ENCODE measurements at regions not wholly inside any gene's neighbourhood (a gene's known extent, or its start where the extent isn't known, plus 50 kb on each side); places are given as distances from the start of the nearest gene placed in this dataset.

GRCh38 chr13:103694033-103694432, 627.8 kb upstream of the SLC10A2 start:
- no peaks in the 10 kb centered on the region for H3K36me3 ChIP-seq
- no peaks in the 10 kb centered on the region for H3K27me3 ChIP-seq
- no peaks in the 10 kb centered on the region for H3K9me3 ChIP-seq
- no peak overlapping the region for H3K4me3 ChIP-seq (ENCODE audit: low read depth in 1 of 2, low read length in 1 of 2)
- no peaks in the 10 kb centered on the region for H3K4me1 ChIP-seq (ENCODE audit: control insufficient read depth in 1 of 2, insufficient read depth in 1 of 2, low read depth in 1 of 2, low read length in 1 of 2)
- TF ChIP-seq, protein P1, sequence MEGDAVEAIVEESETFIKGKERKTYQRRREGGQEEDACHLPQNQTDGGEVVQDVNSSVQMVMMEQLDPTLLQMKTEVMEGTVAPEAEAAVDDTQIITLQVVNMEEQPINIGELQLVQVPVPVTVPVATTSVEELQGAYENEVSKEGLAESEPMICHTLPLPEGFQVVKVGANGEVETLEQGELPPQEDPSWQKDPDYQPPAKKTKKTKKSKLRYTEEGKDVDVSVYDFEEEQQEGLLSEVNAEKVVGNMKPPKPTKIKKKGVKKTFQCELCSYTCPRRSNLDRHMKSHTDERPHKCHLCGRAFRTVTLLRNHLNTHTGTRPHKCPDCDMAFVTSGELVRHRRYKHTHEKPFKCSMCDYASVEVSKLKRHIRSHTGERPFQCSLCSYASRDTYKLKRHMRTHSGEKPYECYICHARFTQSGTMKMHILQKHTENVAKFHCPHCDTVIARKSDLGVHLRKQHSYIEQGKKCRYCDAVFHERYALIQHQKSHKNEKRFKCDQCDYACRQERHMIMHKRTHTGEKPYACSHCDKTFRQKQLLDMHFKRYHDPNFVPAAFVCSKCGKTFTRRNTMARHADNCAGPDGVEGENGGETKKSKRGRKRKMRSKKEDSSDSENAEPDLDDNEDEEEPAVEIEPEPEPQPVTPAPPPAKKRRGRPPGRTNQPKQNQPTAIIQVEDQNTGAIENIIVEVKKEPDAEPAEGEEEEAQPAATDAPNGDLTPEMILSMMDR (IDR thresholded peaks at IDR 0.05), result no peak
- no peak overlapping the region for H3K27ac ChIP-seq

DNA sequence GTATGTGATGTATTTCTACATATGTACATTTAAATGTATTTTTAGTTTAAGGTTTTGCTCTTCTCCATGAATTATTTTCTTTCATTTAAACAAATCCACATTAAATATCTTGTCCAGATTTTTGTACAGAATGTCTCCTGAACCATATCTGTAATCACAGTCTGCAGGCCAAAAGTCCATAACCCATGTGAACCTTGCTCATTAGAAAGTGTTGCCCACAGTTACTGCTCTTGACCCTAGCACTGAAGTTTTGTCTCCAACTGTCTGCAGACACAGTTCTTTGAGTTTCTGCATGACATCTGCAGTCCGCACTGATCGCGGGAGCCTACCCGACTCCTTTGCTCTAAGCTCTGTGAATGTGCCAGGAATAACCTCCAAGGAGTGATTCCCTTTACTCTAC, 626.2 kb upstream of the SLC10A2 start:
- Histone ChIP-seq H3K4me1 (ENCODE audit: control insufficient read depth in 1 of 2, insufficient read depth in 1 of 2, low read depth in 1 of 2, low read length in 1 of 2) (no peaks in the 10 kb centered on the region), H3K9me3 (no peaks in the 10 kb centered on the region), H3K4me3 (ENCODE audit: low read depth in 1 of 2, low read length in 1 of 2) (no peak overlapping the region), H3K36me3 (no peaks in the 10 kb centered on the region), H3K27me3 (no peaks in the 10 kb centered on the region), H3K27ac (no peak overlapping the region)
- TF ChIP-seq, protein P1 (IDR thresholded peaks at IDR 0.05), result no peak

- Histone ChIP-seq H3K36me3 (no peaks in the 10 kb centered on the region), H3K4me1 (ENCODE audit: control insufficient read depth in 1 of 2, insufficient read depth in 1 of 2, low read depth in 1 of 2, low read length in 1 of 2) (no peaks in the 10 kb centered on the region), H3K9me3 (no peaks in the 10 kb centered on the region), H3K27ac (no peak overlapping the region), H3K27me3 (no peaks in the 10 kb centered on the region), H3K4me3 (ENCODE audit: low read depth in 1 of 2, low read length in 1 of 2) (no peak overlapping the region)
- TF ChIP-seq, protein P1 (IDR thresholded peaks at IDR 0.05), result no peak
Observed at GRCh38 chr13:103676329-103676728, 610.1 kb upstream of the SLC10A2 start.

- no peaks in the 10 kb centered on the region for H3K27me3 ChIP-seq
- TF ChIP-seq, protein P1 (IDR thresholded peaks at IDR 0.05), result no peak
- H3K36me3 ChIP-seq, result no peaks in the 10 kb centered on the region
- no peak overlapping the region for H3K27ac ChIP-seq
- H3K9me3 ChIP-seq, result no peaks in the 10 kb centered on the region
- no peak overlapping the region for H3K4me3 ChIP-seq (ENCODE audit: low read depth in 1 of 2, low read length in 1 of 2)
- no peaks in the 10 kb centered on the region for H3K4me1 ChIP-seq (ENCODE audit: control insufficient read depth in 1 of 2, insufficient read depth in 1 of 2, low read depth in 1 of 2, low read length in 1 of 2)
Observed at GRCh38 chr13:103671547-103671946, 605.3 kb upstream of the SLC10A2 start.

DNA sequence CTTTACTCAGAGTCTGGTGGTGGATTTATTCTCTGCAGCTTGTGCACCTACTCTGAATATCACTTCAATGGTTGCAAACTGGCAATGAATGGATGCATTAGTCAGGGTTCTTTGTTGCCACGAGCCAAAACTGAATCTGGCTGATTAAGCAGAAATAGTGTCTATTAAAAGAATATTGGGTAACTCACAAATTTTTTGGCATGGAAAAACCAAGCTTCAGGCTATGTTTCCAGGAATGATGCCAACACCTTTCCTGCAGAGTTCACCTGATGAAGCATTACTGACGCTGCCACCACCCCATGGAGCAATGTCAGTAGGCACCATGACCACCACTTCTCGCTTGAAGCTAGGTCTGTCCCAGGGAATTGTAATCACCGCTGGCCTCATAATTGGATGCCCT, 597.8 kb upstream of the SLC10A2 start:
- Histone ChIP-seq H3K4me1 (ENCODE audit: control insufficient read depth in 1 of 2, insufficient read depth in 1 of 2, low read depth in 1 of 2, low read length in 1 of 2) (no peaks in the 10 kb centered on the region), H3K4me3 (ENCODE audit: low read depth in 1 of 2, low read length in 1 of 2) (no peak overlapping the region), H3K27ac (no peak overlapping the region), H3K36me3 (no peaks in the 10 kb centered on the region), H3K9me3 (no peaks in the 10 kb centered on the region), H3K27me3 (no peaks in the 10 kb centered on the region)
- TF ChIP-seq, protein P1 (IDR thresholded peaks at IDR 0.05), result no peak

DNA sequence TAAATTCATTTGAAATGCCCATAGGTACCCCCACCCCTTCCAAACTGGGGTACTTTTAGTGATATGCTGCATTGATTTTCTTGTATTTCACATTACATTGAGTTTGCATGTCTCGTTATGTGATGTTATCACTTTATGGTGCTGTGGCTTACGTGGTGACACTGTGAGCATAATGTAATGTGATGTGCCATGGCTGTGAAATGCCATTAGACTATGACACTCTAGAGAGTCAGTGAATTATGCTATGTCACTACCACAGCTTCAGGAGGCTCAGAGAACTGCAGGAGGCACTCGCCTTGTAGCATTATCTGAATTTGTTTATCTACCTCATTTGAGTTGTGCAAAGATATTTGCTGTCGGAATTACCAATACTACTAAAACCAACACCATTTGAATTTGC, 590.1 kb upstream of the SLC10A2 start:
- Histone ChIP-seq H3K4me1 (ENCODE audit: control insufficient read depth in 1 of 2, insufficient read depth in 1 of 2, low read depth in 1 of 2, low read length in 1 of 2) (no peaks in the 10 kb centered on the region), H3K4me3 (ENCODE audit: low read depth in 1 of 2, low read length in 1 of 2) (no peak overlapping the region), H3K36me3 (no peaks in the 10 kb centered on the region), H3K27me3 (no peaks in the 10 kb centered on the region), H3K27ac (no peak overlapping the region), H3K9me3 (peaks cover 4% of the 10 kb centered on the region)
- TF ChIP-seq, protein P1 (IDR thresholded peaks at IDR 0.05), result no peak

All from neutrophil (primary cell).